C4-2B (cell line): ENCODE measurements at regions not wholly inside any gene's neighbourhood (a gene's known extent, or its start where the extent isn't known, plus 50 kb on each side); places are given as distances from the start of the nearest gene placed in this dataset.

Experiments
- ZFX ChIP-seq: fragments of 450-650 bp; IDR thresholded peaks from 2 replicates; pipeline ENCODE4 v1.6.1; 2017
- TF ChIP-seq, protein P1 (sequence below): fragments of 450-650 bp; conservative IDR thresholded peaks from 2 replicates; pipeline ENCODE4 v1.5.1; 2017; ENCODE audit warnings: mild to moderate bottlenecking

- TF ChIP-seq, protein P1, sequence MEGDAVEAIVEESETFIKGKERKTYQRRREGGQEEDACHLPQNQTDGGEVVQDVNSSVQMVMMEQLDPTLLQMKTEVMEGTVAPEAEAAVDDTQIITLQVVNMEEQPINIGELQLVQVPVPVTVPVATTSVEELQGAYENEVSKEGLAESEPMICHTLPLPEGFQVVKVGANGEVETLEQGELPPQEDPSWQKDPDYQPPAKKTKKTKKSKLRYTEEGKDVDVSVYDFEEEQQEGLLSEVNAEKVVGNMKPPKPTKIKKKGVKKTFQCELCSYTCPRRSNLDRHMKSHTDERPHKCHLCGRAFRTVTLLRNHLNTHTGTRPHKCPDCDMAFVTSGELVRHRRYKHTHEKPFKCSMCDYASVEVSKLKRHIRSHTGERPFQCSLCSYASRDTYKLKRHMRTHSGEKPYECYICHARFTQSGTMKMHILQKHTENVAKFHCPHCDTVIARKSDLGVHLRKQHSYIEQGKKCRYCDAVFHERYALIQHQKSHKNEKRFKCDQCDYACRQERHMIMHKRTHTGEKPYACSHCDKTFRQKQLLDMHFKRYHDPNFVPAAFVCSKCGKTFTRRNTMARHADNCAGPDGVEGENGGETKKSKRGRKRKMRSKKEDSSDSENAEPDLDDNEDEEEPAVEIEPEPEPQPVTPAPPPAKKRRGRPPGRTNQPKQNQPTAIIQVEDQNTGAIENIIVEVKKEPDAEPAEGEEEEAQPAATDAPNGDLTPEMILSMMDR = no peak
- TF ChIP-seq ZFX = no peak
Measured at GRCh38 chr11:116115801-116116200, 611.6 kb upstream of the CADM1 start.
